Vagina (tissue), 2 donors: ENCODE measurements at regions not wholly inside any gene's neighbourhood (a gene's known extent, or its start where the extent isn't known, plus 50 kb on each side); places are given as distances from the start of the nearest gene placed in this dataset.
"Not testable (repeated sequence)": the region's sequence is repeated elsewhere in the genome, so short reads cannot be mapped to it uniquely, and the experiment has no call there.

Source experiments
- DNase-seq, 2 donors: peaks; one replicate each; pipeline ENCODE4 v3.0.0-alpha.2; 2017; ENCODE audit errors: extremely low spot score in 2 of 2
- H3K27ac ChIP-seq: fragments of 200-600 bp; sonication (generic); one replicate; pipeline ENCODE4 v1.5.1; 2019
- H3K27me3 ChIP-seq: fragments of 200-600 bp; sonication (generic); one replicate; pipeline ENCODE4 v1.5.1; 2019
- H3K36me3 ChIP-seq, 2 donors: fragments of 200-600 bp; sonication (generic); one replicate each; pipeline ENCODE4 v1.5.1; 2017 to 2019
- H3K4me1 ChIP-seq: fragments of 200-600 bp; sonication (generic); one replicate; pipeline ENCODE4 v1.5.1; 2019
- H3K4me3 ChIP-seq, 2 donors: fragments of 200-600 bp; sonication (generic); 1 replicate in 1 of 2; 2 replicates in 1 of 2; pipeline ENCODE4 v1.5.1; 2016 to 2019
- H3K9me3 ChIP-seq: fragments of 200-600 bp; sonication (generic); one replicate; pipeline ENCODE4 v1.5.1; 2019
- POLR2A ChIP-seq, 2 donors: fragments of 450-650 bp; IDR thresholded peaks; one replicate each; pipeline ENCODE4 v1.6.1; 2017; ENCODE audit warnings: antibody characterized with exemption in 2 of 2, mild to moderate bottlenecking in 2 of 2, moderate library complexity in 2 of 2
- POLR2AphosphoS5 ChIP-seq, 2 donors: sonication (generic); formaldehyde crosslinking; IDR thresholded peaks; one replicate each; pipeline ENCODE4 v1.9.0; 2017; ENCODE audit warnings: antibody characterized with exemption in 2 of 2, mild to moderate bottlenecking in 2 of 2, low read depth in 1 of 2; ENCODE audit not compliant: insufficient read depth in 1 of 2
- intact Hi-C: fragments of 100-400 bp; cut with DNase I; formaldehyde crosslinking; loops from one replicate; pipeline ENCODE4 v1.15.1; 2023
- TF ChIP-seq, protein P1 (sequence below), 3 experiments: fragments of 450-650 bp in 2 of 3; fragments of 200-600 bp in 1 of 3; sonication (generic) in 1 of 3; IDR thresholded peaks; one replicate each; pipeline ENCODE4 v1.5.1; 2017 to 2019; ENCODE audit warnings: antibody characterized with exemption in 3 of 3, mild to moderate bottlenecking in 2 of 3, moderate library complexity in 2 of 3

DNA sequence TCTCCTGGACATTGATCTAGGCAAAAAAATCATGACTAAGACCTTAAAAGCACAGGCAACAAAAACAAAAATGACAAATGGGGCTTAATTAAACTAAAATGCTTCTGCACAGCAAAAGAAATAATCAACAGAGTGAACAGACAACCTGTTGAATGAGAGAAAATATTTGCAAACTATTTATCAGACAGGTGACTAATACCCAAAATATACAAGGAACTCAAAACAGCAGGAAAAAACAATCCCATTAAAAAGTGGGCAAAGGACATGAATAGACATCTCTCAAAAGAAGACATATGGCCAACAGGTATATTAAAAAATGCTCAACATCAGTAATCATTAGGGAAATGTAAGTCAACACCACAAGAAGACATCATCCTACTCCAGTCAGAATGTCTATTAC lies 166.8 kb downstream of the MTERF1 start:
- no peaks in the 10 kb centered on the region for H3K36me3 ChIP-seq
- TF ChIP-seq POLR2A (IDR thresholded peaks at IDR 0.05) (no peak), POLR2AphosphoS5 (IDR thresholded peaks at IDR 0.05; ENCODE audit: insufficient read depth in 1 of 2, low read depth in 1 of 2) (no peak)
- TF ChIP-seq, protein P1, sequence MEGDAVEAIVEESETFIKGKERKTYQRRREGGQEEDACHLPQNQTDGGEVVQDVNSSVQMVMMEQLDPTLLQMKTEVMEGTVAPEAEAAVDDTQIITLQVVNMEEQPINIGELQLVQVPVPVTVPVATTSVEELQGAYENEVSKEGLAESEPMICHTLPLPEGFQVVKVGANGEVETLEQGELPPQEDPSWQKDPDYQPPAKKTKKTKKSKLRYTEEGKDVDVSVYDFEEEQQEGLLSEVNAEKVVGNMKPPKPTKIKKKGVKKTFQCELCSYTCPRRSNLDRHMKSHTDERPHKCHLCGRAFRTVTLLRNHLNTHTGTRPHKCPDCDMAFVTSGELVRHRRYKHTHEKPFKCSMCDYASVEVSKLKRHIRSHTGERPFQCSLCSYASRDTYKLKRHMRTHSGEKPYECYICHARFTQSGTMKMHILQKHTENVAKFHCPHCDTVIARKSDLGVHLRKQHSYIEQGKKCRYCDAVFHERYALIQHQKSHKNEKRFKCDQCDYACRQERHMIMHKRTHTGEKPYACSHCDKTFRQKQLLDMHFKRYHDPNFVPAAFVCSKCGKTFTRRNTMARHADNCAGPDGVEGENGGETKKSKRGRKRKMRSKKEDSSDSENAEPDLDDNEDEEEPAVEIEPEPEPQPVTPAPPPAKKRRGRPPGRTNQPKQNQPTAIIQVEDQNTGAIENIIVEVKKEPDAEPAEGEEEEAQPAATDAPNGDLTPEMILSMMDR (IDR thresholded peaks at IDR 0.05) = no peak
- intact Hi-C loops = no loop called here
- H3K4me3 ChIP-seq = no peak overlapping the region
- H3K9me3 ChIP-seq = peaks cover 4% of the 10 kb centered on the region
- H3K27me3 ChIP-seq = no peaks in the 10 kb centered on the region
- DNase-seq = no peak
- H3K4me1 ChIP-seq = no peaks in the 10 kb centered on the region
- no peak overlapping the region for H3K27ac ChIP-seq

DNA sequence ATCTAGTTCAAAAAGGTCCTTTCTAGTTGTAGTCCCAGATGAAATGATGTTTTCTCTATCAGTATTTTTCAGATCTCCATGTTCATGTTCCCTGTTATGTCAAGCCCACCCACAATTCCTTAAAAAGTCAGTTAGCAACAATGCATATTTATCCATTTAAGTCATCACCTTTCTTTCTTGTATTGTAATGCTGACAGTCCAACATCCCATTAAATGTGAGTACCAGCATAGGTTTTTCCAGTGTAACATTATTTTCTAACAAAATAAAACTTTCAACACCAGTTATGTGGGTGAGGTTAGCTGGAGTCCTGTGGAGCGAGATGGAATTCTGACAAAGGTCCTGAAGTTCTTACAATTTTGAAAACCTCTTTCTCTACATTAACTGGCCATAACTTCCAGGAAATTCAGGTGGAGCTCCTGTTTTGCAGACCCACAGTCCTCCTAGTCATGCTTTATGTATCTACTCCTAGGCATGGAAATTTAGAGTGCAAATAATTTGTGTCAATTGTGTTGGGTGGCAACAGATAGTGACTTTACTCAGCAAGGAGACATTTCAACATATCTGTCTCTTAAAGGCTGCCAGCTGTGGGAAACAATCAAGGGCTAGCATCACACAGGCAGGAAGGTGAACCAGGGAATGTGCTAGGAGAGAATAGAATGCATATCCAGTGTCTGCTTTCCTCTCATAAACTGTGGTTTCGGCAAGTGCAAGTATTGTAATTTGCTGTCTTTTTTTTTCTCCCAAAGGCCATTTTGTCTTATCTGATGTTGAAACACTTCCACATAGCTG lies 162.6 kb downstream of the MTERF1 start:
- Histone ChIP-seq H3K36me3 (no peaks in the 10 kb centered on the region), H3K4me3 (no peak overlapping the region), H3K27ac (no peak overlapping the region), H3K9me3 (no peaks in the 10 kb centered on the region), H3K4me1 (no peaks in the 10 kb centered on the region), H3K27me3 (no peaks in the 10 kb centered on the region)
- DNase-seq = no peak
- TF ChIP-seq, protein P1 (IDR thresholded peaks at IDR 0.05) = no peak
- no peak for TF ChIP-seq POLR2AphosphoS5 (IDR thresholded peaks at IDR 0.05; ENCODE audit: insufficient read depth in 1 of 2, low read depth in 1 of 2)
- TF ChIP-seq POLR2A (IDR thresholded peaks at IDR 0.05) = no peak
- intact Hi-C loops = no loop called here

DNA sequence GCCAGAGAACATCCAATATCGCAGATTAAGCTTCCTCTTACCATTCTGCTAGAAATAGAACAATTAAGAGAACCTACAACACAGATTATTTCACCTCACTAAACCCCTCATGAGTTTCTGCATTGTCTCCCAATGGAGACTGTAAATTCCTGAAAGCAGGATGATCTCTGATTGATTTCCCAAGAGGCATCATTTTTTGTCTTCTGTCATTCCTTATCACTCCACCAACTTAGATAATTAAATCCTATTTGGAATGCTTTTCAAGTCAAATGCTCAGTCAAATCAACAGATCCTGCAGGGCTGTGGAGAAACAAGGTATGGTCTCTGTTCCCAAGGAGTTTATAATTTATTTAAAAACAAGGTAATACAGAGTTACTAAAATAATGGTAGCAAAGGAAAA lies 161.5 kb downstream of the MTERF1 start:
- intact Hi-C loops = no loop called here
- Histone ChIP-seq H3K27me3 (no peaks in the 10 kb centered on the region), H3K4me3 (no peak overlapping the region), H3K27ac (no peak overlapping the region), H3K36me3 (no peaks in the 10 kb centered on the region), H3K4me1 (no peaks in the 10 kb centered on the region), H3K9me3 (no peaks in the 10 kb centered on the region)
- DNase-seq = no peak
- no peak for TF ChIP-seq POLR2A (IDR thresholded peaks at IDR 0.05)
- TF ChIP-seq, protein P1 (IDR thresholded peaks at IDR 0.05) = no peak
- TF ChIP-seq POLR2AphosphoS5 (IDR thresholded peaks at IDR 0.05; ENCODE audit: insufficient read depth in 1 of 2, low read depth in 1 of 2) = no peak

DNA sequence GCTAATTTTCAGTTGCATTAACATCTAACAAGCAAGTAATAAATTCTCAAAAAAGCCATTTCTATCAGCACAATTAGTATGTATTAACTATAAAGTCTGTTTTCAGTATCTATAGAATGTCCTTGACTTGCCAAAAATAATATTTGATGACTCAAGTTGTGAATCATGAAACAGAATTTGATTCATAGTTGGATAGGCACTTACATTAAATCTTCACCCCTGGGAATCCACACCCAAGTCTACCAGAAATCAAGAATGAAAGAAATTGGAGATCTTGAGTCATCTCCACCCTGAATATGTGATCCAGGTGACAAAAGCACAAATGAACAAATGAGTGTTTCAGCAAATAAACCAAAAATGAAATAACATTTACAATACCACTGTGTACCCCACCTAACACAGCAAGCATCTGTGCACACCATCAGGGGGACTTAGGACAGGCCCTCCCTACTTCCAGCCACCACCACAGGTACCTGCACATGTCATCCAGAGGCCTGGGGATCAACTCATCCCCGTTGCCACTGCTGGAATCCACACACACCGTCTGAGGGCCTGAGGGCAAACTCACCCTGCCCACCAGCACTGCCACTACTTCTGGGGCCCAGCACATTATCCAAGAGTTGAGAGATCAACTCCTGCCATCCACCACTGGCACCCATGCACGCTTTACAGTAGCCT lies 160.1 kb downstream of the MTERF1 start:
- no peaks in the 10 kb centered on the region for H3K36me3 ChIP-seq
- intact Hi-C loops = no loop called here
- no peaks in the 10 kb centered on the region for H3K27me3 ChIP-seq
- H3K4me1 ChIP-seq = no peaks in the 10 kb centered on the region
- no peak overlapping the region for H3K4me3 ChIP-seq
- no peak overlapping the region for H3K27ac ChIP-seq
- no peak for TF ChIP-seq POLR2A (IDR thresholded peaks at IDR 0.05)
- no peak for TF ChIP-seq POLR2AphosphoS5 (IDR thresholded peaks at IDR 0.05; ENCODE audit: insufficient read depth in 1 of 2, low read depth in 1 of 2)
- TF ChIP-seq, protein P1 (IDR thresholded peaks at IDR 0.05) = no peak
- no peaks in the 10 kb centered on the region for H3K9me3 ChIP-seq
- no peak for DNase-seq

DNA sequence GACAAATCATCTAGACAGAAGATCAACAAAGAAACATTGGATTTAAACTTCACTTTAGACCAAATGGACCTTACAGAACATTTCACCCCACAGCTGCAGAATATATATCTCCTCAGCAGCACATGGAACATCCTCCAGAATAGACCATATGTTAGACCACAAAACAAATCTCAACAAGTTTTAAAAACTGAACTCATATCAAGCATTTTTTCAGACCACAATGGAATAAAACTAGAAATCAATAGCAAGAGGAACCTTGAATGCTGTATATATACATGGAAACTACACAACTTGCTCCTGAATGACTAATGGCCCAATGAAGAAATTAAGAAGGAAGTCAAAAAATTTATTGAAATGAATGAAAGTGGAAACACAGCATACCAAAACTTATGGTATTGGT lies 157.7 kb downstream of the MTERF1 start:
- Histone ChIP-seq H3K27me3 (no peaks in the 10 kb centered on the region), H3K4me3 (no peak overlapping the region), H3K36me3 (no peaks in the 10 kb centered on the region), H3K9me3 (no peaks in the 10 kb centered on the region), H3K27ac (no peak overlapping the region), H3K4me1 (no peaks in the 10 kb centered on the region)
- intact Hi-C loops = no loop called here
- TF ChIP-seq, protein P1 (IDR thresholded peaks at IDR 0.05) = no peak
- TF ChIP-seq POLR2A (IDR thresholded peaks at IDR 0.05) (no peak), POLR2AphosphoS5 (IDR thresholded peaks at IDR 0.05; ENCODE audit: insufficient read depth in 1 of 2, low read depth in 1 of 2) (no peak)
- no peak for DNase-seq

DNA sequence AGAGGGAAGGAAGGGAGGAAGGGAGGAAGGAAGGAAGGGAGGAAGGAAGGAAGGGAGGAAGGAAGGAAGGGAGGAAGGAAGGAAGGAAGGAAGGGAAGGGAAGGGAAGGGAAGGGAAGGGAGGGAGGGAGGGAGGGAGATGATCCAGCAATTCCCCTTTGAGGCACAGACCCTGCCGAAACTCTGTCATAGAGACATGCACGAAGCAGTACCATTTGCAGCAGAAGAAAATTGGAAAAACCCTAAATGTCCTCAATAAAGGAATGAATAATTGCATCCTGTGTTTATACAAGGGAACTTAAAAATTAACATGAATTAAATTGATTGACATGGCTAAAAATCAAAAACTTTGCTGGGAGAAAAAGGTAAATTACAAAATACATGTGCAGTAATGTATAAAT lies 151.5 kb downstream of the MTERF1 start:
- H3K36me3 ChIP-seq, DNase-seq, H3K27ac ChIP-seq, H3K4me3 ChIP-seq, intact Hi-C loops, H3K9me3 ChIP-seq, H3K27me3 ChIP-seq, H3K4me1 ChIP-seq: not testable (repeated sequence)
